LNCaP clone FGC (cell line): ENCODE measurements at regions not wholly inside any gene's neighbourhood (a gene's known extent, or its start where the extent isn't known, plus 50 kb on each side); places are given as distances from the start of the nearest gene placed in this dataset.
A peak's percentile ranks its signal among the peaks of the same experiment; 100 is the strongest.

ENCODE experiments used
- DNase-seq: peaks from one replicate; pipeline ENCODE4 v3.0.0-alpha.2; 2011; ENCODE audit warnings: low read depth
- H3K4me3 ChIP-seq: 2 replicates; pipeline ENCODE4 v1.5.1; 2011; ENCODE audit warnings: mild to moderate bottlenecking, low read depth, low read length, control low read depth
- TF ChIP-seq, protein P1 (sequence below): IDR thresholded peaks from 2 replicates; pipeline ENCODE4 v1.5.1; 2012; ENCODE audit warnings: mild to moderate bottlenecking; ENCODE audit not compliant: control insufficient read depth, insufficient read depth; ENCODE audit errors: extremely low read depth

DNA sequence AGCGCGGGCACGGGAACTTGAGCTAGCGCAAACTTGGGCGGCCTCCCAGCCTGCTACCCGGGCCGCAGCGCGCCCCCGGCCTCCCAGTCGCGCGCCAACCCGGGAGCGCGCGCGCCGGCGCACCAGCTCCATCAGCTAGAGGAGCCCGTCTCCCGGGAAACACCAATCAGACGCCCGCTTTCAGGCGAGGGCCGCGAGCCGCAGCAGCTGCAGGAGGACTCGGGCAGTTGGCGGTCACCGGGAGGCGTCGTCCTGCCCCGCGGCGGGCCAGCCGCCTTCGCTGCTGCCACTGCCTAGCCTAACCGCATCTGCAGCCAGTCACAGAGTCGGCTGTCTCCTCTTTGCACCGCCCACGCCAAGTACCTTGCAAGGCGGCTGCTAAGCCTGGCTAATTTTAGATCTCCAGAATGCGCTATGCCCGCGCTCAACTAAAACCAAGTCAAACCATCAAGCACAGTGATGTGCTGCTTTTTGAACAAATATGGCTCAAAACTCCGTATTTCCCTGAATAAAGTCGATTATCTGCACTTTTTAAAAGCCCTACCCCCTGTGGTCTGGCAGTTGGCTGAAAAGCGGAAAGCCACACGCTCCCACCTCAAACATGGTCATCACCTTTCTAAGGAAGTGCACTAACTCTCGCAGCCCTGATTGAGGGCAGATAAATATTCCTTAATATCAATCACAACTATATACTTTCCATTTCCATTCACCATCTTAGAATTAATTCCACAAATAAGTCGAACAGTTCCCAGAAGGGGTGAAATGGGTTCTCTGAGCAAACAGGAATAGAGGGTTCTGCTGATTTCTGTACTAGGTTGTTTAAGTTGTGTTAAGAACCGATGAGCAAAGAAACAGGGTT lies 221.8 kb downstream of the MEF2C start:
- peak overlapping the region; percentile 52 for H3K4me3 ChIP-seq
- TF ChIP-seq, protein P1, sequence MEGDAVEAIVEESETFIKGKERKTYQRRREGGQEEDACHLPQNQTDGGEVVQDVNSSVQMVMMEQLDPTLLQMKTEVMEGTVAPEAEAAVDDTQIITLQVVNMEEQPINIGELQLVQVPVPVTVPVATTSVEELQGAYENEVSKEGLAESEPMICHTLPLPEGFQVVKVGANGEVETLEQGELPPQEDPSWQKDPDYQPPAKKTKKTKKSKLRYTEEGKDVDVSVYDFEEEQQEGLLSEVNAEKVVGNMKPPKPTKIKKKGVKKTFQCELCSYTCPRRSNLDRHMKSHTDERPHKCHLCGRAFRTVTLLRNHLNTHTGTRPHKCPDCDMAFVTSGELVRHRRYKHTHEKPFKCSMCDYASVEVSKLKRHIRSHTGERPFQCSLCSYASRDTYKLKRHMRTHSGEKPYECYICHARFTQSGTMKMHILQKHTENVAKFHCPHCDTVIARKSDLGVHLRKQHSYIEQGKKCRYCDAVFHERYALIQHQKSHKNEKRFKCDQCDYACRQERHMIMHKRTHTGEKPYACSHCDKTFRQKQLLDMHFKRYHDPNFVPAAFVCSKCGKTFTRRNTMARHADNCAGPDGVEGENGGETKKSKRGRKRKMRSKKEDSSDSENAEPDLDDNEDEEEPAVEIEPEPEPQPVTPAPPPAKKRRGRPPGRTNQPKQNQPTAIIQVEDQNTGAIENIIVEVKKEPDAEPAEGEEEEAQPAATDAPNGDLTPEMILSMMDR: 0 out of 2 replicates have a peak, but pooled peaks have one; percentile 15
- DNase-seq: peak; percentile 87

DNA sequence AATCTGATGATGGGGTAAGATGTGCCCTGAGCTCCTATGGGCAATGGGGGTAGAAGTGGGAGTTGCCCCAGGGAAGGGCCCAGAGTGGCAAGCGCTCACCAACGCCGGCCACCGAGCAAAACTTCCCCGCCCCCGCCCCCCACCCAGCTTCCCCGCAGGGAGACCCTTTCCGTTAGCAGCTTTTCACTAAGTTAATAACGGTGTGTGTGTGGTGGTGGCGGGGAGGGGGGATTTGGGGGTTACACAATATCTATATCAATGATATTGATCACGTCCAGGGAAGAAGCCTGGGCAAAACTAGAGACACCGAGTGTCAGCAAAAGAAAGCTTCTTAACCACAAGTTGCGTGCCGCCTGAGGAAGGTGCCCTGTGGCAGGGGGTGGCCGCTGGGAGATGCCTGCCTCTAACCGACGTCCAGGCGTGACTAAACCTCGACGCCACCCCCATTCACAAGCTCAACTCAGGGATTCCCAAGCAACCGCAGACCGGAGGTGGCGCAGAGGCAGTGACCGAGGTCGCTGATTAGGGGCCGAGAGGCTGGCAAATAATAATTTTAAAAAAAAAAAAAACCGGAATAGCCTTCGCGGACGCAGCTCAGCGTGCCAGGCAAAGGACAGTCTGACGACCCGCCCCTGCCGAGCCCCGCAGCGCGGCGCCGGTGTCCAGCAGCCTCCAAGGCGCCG lies 222.6 kb downstream of the MEF2C start:
- peak overlapping the region; percentile 52 for H3K4me3 ChIP-seq
- DNase-seq: no peak

DNA sequence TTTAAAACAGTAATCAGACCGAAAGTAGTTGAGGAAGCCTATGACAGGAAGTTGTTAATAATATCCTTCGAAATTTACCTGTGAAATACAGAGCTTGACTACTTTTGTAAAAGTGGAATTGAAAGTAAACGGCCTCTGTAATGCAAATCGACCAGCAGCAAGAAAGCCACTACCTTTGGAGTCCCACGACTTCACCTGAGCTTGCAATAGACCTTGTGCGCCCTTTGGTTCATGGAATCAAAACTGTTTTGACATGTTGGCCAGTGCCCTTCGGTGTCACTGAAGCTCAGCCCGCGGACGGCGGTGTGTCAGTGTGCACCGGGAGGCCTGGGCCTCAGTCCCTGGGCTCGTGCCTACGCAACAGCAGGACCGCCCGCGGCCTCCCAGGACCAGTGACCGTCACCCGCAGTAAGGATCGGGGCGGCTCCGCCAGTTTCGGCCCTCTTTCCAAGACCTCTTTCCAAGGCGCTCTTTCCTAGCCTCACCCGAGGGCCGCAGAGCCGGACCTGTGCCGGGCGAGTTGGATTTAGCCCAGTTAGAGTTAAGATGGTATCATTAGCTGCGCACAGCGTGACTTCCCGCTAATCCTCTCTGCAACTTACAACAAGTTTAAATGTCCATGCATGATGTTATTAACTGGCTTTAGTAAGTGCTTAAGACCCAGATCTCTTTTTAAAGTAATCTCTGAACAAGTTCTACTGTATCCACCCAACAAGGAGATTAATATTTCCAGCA lies 223.3 kb downstream of the MEF2C start:
- H3K4me3 ChIP-seq: no peak overlapping the region
- TF ChIP-seq, protein P1: no peak
- DNase-seq: no peak

More for the DNA sequence above, 222.6 kb downstream of the MEF2C start:
- TF ChIP-seq, protein P1: no peak

DNA sequence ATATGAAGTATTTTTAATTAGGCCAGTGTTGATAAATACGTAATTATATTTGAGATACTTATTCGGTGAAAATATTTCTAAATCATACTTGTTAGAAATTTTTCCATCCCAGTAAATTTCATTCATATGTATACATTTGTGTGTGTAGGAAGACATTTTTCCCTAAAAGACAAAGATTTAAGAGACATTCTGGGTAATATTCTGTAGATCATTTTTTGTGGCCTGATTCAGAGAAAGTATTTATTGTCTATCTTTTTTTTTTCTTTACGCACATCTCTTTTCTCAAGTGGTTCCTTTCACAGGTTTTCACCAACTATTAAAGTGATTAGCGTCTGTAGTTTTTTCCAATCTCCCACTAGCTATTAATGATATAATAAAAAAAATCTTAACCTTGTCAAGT lies 224.1 kb downstream of the MEF2C start:
- no peak overlapping the region for H3K4me3 ChIP-seq
- TF ChIP-seq, protein P1: no peak
- no peak for DNase-seq

DNA sequence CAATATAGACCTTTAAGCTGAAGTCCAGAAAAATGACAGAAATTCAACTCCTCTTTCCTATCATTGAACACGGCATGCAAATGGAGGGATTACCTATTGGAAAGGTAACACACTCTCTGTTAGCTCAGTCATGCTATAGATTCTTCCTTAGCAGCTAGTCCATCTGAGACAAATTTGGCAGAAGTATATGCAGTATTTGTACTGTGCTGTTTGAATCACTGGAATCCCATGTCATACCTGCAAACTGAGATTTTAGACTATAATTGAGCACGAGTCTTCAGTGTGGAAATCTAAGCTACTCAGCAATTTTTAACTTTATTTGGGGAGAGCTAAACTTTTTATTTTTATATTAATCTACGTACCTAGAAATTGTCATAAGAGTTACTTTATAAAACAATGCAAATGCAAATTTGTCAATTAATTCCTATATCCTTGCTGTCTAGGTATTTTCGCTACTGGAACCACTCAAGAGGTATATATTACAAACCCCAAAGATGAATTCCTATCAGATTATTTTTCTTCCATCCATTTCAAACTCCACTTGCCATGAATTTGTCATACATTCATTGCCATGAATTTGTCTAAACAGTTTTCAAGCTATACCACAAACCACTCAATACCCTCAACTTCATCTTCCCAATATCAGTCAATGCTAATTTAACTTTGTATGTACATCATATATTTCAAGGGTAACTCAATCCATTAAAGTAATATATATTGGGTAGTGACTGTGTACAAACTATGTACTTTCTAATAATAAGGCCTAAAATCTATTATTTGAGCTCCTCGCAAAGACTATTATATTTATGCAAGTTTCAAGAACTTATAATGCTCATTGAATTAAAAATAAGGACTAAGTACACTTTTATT lies 224.8 kb downstream of the MEF2C start:
- no peak for DNase-seq
- H3K4me3 ChIP-seq: no peak overlapping the region
- TF ChIP-seq, protein P1: no peak

DNA sequence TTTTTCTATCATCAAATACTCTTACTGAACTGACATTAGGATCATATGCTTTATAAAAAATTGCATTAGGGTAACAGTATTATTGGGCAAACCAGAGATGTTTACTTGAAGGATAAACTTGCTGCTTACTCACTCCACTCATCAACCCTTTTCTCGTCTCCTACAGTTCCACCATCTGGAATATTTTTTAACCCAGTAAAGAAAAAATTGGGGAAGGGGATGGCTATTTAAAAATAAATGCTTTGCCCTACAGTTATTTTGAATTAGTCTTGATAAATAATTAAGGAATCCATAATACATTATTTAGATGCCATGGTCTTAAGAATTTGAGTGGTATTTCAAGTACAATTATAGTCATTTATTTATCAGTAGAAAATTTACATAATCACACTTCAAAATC lies 225.8 kb downstream of the MEF2C start:
- no peak for DNase-seq
- TF ChIP-seq, protein P1: no peak
- H3K4me3 ChIP-seq: no peak overlapping the region
